Tibial artery (tissue), 4 donors: ENCODE measurements at regions not wholly inside any gene's neighbourhood (a gene's known extent, or its start where the extent isn't known, plus 50 kb on each side); places are given as distances from the start of the nearest gene placed in this dataset.

Experiments used
- DNase-seq, 2 donors: peaks; one replicate each; pipeline ENCODE4 v3.0.0-alpha.2; 2019
- H3K27ac ChIP-seq, 2 donors: fragments of 200-600 bp; sonication (generic) in 1 of 2; 1 replicate in 1 of 2; 2 replicates in 1 of 2; pipeline ENCODE4 v1.5.1; 2018 to 2019; ENCODE audit warnings: mild to moderate bottlenecking in 1 of 2
- H3K27me3 ChIP-seq, 2 donors: fragments of 200-600 bp; sonication (generic) in 1 of 2; one replicate each; pipeline versions ENCODE4 v1.5.1 to v1.6.0; 2016 to 2019
- H3K36me3 ChIP-seq, 3 donors: fragments of 200-600 bp; sonication (generic) in 2 of 3; one replicate each; pipeline ENCODE4 v1.5.1; 2016 to 2019; ENCODE audit warnings: mild to moderate bottlenecking in 2 of 3
- H3K4me1 ChIP-seq, 4 donors: fragments of 200-600 bp; sonication (generic) in 2 of 4; 1 replicate in 3 of 4; 2 replicates in 1 of 4; pipeline ENCODE4 v1.5.1; 2016 to 2019
- H3K4me3 ChIP-seq, 2 donors: fragments of 200-600 bp; sonication (generic) in 1 of 2; 1 replicate in 1 of 2; 2 replicates in 1 of 2; pipeline ENCODE4 v1.5.1; 2018 to 2019; ENCODE audit warnings: mild to moderate bottlenecking in 2 of 2
- H3K9me3 ChIP-seq, 3 donors: fragments of 200-600 bp; sonication (generic) in 1 of 3; one replicate each; pipeline ENCODE4 v1.5.1; 2016 to 2019
- intact Hi-C: fragments of 100-400 bp; cut with DNase I; formaldehyde crosslinking; loops from one replicate; pipeline ENCODE4 v1.15.0; 2023; ENCODE audit warnings: low total_unique reads
- TF ChIP-seq, protein P1 (sequence below), 2 experiments: fragments of 200-600 bp in 1 of 2; fragments of 450-650 bp in 1 of 2; IDR thresholded peaks; one replicate each; pipeline ENCODE4 v1.5.1; 2017 to 2019; ENCODE audit warnings: antibody characterized with exemption in 2 of 2, mild to moderate bottlenecking in 1 of 2, moderate library complexity in 1 of 2

DNA sequence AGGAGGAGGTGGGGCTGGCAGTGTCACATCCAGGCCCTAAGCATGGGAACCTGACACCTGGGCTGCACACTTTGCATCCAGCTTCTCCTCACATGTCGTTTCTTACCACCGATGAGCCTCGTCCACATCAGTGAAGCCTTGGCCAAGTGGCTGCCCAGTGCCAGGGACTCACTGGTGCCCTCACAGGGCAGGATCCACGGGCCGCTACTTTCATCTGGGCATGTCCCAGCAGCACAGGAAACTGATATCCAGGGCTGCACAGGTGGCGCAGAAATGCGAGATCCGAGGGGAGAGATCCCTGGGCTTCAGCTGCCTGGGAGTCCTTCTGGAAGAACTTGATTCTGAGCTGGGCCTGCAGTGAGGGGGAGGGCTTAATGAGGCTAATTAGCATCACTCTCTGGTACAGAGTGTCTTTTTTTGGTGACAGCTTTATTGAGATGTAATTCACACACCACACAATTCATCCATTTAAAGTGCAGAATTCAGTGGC lies 291.6 kb upstream of the HDAC4 start:
- Histone ChIP-seq H3K27ac (no peak overlapping the region), H3K27me3 (peaks cover 0 to 30% of the 10 kb centered on the region in 2 donors), H3K4me1 (no peaks in the 10 kb centered on the region), H3K36me3 (no peaks in the 10 kb centered on the region), H3K4me3 (no peak overlapping the region), H3K9me3 (no peaks in the 10 kb centered on the region)
- peak in 1 of 2 donors; percentile 41 for DNase-seq
- TF ChIP-seq, protein P1, sequence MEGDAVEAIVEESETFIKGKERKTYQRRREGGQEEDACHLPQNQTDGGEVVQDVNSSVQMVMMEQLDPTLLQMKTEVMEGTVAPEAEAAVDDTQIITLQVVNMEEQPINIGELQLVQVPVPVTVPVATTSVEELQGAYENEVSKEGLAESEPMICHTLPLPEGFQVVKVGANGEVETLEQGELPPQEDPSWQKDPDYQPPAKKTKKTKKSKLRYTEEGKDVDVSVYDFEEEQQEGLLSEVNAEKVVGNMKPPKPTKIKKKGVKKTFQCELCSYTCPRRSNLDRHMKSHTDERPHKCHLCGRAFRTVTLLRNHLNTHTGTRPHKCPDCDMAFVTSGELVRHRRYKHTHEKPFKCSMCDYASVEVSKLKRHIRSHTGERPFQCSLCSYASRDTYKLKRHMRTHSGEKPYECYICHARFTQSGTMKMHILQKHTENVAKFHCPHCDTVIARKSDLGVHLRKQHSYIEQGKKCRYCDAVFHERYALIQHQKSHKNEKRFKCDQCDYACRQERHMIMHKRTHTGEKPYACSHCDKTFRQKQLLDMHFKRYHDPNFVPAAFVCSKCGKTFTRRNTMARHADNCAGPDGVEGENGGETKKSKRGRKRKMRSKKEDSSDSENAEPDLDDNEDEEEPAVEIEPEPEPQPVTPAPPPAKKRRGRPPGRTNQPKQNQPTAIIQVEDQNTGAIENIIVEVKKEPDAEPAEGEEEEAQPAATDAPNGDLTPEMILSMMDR (IDR thresholded peaks at IDR 0.05), result no peak
- intact Hi-C loops, result no loop called here

DNA sequence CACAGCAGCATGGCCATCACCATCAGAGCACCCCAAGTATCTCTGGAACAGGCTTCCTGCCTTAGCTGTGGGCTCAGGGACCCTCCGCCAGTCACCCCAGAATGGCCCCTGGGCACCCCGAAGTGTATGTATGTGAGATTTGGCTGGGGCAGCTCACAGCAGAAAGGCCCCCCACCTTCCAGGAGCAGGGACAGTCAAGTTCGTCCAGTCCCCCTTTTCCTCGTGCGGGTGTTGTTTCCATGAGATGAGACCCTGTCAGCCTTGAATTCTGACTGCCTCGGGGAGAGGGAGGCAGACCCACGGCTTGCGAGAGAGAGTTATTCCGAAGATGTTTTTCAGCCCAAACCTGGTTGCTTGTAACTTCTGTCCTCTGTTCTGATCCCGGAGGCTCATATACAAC lies 290.9 kb upstream of the HDAC4 start:
- no peak for DNase-seq
- H3K36me3 ChIP-seq, result no peaks in the 10 kb centered on the region
- intact Hi-C loops, result no loop called here
- TF ChIP-seq, protein P1 (IDR thresholded peaks at IDR 0.05), result no peak
- H3K27ac ChIP-seq, result no peak overlapping the region
- H3K27me3 ChIP-seq, result peaks cover 0 to 33% of the 10 kb centered on the region in 2 donors
- H3K9me3 ChIP-seq, result no peaks in the 10 kb centered on the region
- H3K4me1 ChIP-seq, result no peaks in the 10 kb centered on the region
- H3K4me3 ChIP-seq, result no peak overlapping the region

GRCh38 chr2:239690651-239691631 lies 290.1 kb upstream of the HDAC4 start:
- TF ChIP-seq, protein P1 (IDR thresholded peaks at IDR 0.05), result no peak
- intact Hi-C loops, result no loop called here
- Histone ChIP-seq H3K27ac (no peak overlapping the region), H3K27me3 (peaks cover 0 to 33% of the 10 kb centered on the region in 2 donors), H3K9me3 (no peaks in the 10 kb centered on the region), H3K4me3 (no peak overlapping the region), H3K4me1 (no peaks in the 10 kb centered on the region), H3K36me3 (no peaks in the 10 kb centered on the region)
- DNase-seq, result peak in 1 of 2 donors; percentile 53

DNA sequence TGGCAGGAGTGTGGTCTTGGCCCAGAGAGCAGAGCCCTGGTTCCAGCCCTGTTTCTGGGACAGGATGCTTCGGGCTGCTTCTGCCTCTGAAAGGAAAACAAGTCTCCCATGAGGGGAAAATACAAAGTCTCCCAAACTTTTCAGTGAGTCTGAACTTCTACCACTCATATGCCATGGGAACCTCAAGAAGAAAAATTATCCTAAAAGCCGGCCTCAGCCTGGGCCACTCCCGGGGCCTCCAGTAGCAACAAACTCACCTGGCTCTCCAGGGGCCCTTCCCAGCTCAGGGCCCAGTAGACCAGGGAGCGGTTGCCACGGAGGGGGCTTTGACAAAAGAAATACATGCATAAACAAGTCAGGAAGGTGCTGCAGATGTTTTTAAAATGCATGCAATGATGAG lies 289.2 kb upstream of the HDAC4 start:
- H3K4me1 ChIP-seq, result no peaks in the 10 kb centered on the region
- peaks cover 0 to 32% of the 10 kb centered on the region in 2 donors for H3K27me3 ChIP-seq
- no peak overlapping the region for H3K4me3 ChIP-seq
- H3K27ac ChIP-seq, result no peak overlapping the region
- DNase-seq, result peak in 1 of 2 donors; percentile 27
- intact Hi-C loops, result no loop called here
- TF ChIP-seq, protein P1 (IDR thresholded peaks at IDR 0.05), result no peak
- no peaks in the 10 kb centered on the region for H3K9me3 ChIP-seq
- no peaks in the 10 kb centered on the region for H3K36me3 ChIP-seq

DNA sequence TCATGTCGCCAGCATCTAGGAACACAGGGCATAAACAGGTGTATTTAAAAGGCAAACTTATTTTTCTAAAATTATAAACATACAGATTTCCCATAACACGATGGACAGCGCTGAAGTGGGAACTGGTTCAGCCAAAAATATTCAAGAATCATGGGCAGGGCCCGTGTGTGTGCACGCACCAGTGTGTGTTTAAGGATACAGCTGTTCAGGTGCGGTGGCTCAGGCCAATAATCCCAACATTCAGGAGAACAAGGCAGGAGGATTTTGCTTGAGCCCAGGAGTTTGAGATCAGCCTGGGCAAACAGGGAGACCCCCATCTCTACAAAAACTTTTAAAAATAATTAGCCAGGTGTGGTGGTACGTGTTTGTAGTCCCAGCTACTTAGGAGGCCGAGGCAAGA lies 288.6 kb upstream of the HDAC4 start:
- H3K36me3 ChIP-seq, result no peaks in the 10 kb centered on the region
- no peaks in the 10 kb centered on the region for H3K9me3 ChIP-seq
- peak in 1 of 2 donors; percentile 13 for DNase-seq
- TF ChIP-seq, protein P1 (IDR thresholded peaks at IDR 0.05), result no peak
- H3K27me3 ChIP-seq, result peaks cover 0 to 38% of the 10 kb centered on the region in 2 donors
- H3K27ac ChIP-seq, result no peak overlapping the region
- intact Hi-C loops, result no loop called here
- no peak overlapping the region for H3K4me3 ChIP-seq
- H3K4me1 ChIP-seq, result no peaks in the 10 kb centered on the region
